NCI-H82 treated with DMSO at 0.1 percent for 48 hours (cell line): ENCODE measurements at regions not wholly inside any gene's neighbourhood (a gene's known extent, or its start where the extent isn't known, plus 50 kb on each side); places are given as distances from the start of the nearest gene placed in this dataset.

ENCODE experiments used
- DNase-seq: peaks from one replicate; lab custom pipeline; 2025; ENCODE audit not compliant: unreplicated experiment; lab: John Stamatoyannopoulos, UW

- DNase-seq: no peak
These were observed 581.2 kb downstream of the CDH18 start for GRCh38 chr5:19406576-19407365.

DNA sequence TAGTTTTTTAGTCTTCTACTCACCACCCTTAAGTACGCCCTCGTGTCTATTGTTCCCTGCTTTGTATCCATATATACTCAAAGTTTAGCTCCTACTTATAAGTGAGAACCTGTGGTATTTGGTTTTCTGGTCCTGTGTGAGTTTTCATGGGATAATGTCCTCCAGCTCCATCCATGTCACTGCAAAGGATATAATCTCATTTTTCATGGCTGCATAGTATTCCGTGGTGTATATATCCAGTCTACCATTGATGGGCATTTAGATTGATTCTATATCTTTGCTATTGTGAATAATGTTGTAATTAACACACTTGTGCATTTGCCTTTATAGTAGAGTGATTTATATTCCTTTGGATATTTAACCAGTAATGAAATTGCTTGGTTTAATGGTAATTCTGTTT is 579.9 kb downstream of the CDH18 start:
- no peak for DNase-seq

DNA sequence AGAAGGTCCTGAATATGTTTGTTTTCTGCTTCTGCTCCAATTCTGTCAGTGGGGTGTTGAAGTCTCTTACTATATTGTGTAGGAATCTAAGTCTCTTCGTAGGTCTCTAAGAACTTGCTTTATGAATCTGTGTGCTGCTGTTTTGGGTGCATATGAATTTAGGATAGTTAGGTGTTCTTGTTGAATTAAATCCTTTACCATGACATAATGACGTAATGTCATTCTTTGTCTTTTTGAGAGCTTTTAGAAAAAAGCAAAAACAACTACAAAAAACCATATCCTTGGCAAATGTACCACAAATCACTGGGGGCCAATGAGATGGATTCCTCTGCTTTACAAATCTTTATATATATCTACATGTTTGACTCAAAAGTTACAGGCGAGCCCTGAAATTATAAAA is 576.1 kb downstream of the CDH18 start:
- no peak for DNase-seq
